Activated B cell treated with CpG ODN at 0.5 μM for 24 hours (primary cell): ENCODE measurements at regions not wholly inside any gene's neighbourhood (a gene's known extent, or its start where the extent isn't known, plus 50 kb on each side); places are given as distances from the start of the nearest gene placed in this dataset.

Experiments used
- ATAC-seq: fragments of 200-7000 bp; cut with Tn5 transposase; one replicate; pipeline ENCODE4 v1.10.0; 2021; ENCODE audit warnings: low read depth, mild to moderate bottlenecking, moderate library complexity
- CTCF ChIA-PET: fragments of 350-600 bp; sonication (Branson Sonifier 250); formaldehyde crosslinking; loops from one replicate; lab custom pipeline; 2021; ENCODE audit warnings: antibody characterized with exemption; lab: Charles Lee
- POLR2A ChIA-PET: fragments of 350-600 bp; sonication (Branson Sonifier 250); formaldehyde crosslinking; loops from one replicate; lab custom pipeline; 2021; ENCODE audit warnings: antibody characterized with exemption; lab: Charles Lee
- DNase-seq: peaks from one replicate; pipeline ENCODE4 v3.0.0; 2022
- H3K27ac Mint-ChIP-seq: one replicate; pipeline ENCODE4 v1.8.0; 2020; ENCODE audit warnings: mixed read lengths
- H3K27me3 Mint-ChIP-seq: one replicate; pipeline ENCODE4 v1.8.0; 2021; ENCODE audit warnings: mixed read lengths
- H3K36me3 Mint-ChIP-seq: one replicate; pipeline ENCODE4 v1.8.0; 2021; ENCODE audit warnings: low read depth, mixed read lengths
- H3K4me1 Mint-ChIP-seq: one replicate; pipeline ENCODE4 v1.8.0; 2021; ENCODE audit warnings: mixed read lengths
- H3K4me3 Mint-ChIP-seq: one replicate; pipeline ENCODE4 v1.8.0; 2020; ENCODE audit warnings: mild to moderate bottlenecking, mixed read lengths
- H3K9me3 Mint-ChIP-seq: one replicate; pipeline ENCODE4 v1.8.0; 2020; ENCODE audit warnings: mixed read lengths
- CTCF ChIP-seq: fragments of 200-600 bp; IDR thresholded peaks from one replicate; pipeline ENCODE4 v1.8.0; 2022; ENCODE audit warnings: antibody characterized with exemption, mild to moderate bottlenecking
- intact Hi-C: fragments of 100-400 bp; cut with micrococcal nuclease; formaldehyde crosslinking; loops from one replicate; pipeline ENCODE4 v1.15.1; 2024

GRCh38 chr9:119027901-119028699 is 341.1 kb downstream of the BRINP1 start:
- Mint-ChIP-seq H3K36me3 (no peaks in the 10 kb centered on the region), H3K9me3 (peaks cover 2% of the 10 kb centered on the region), H3K4me3 (no peak overlapping the region), H3K27ac (no peak overlapping the region), H3K4me1 (no peaks in the 10 kb centered on the region), H3K27me3 (no peaks in the 10 kb centered on the region)
- no peak for TF ChIP-seq CTCF
- POLR2A ChIA-PET, result no interaction called here
- intact Hi-C loops, result no loop called here
- ATAC-seq (no peak), DNase-seq (no peak)
- CTCF ChIA-PET, result no interaction called here

- Mint-ChIP-seq H3K4me1 (no peaks in the 10 kb centered on the region), H3K36me3 (no peaks in the 10 kb centered on the region), H3K27me3 (no peaks in the 10 kb centered on the region), H3K9me3 (peaks cover 5% of the 10 kb centered on the region), H3K4me3 (no peak overlapping the region), H3K27ac (no peak overlapping the region)
- DNase-seq (no peak), ATAC-seq (no peak)
- no peak for TF ChIP-seq CTCF
- POLR2A ChIA-PET, result no interaction called here
- CTCF ChIA-PET, result no interaction called here
- intact Hi-C loops, result no loop called here
These were observed 339.3 kb downstream of the BRINP1 start for GRCh38 chr9:119029886-119030285.

- Mint-ChIP-seq H3K36me3 (no peaks in the 10 kb centered on the region), H3K27me3 (no peaks in the 10 kb centered on the region), H3K27ac (no peak overlapping the region), H3K4me3 (no peak overlapping the region), H3K9me3 (peaks cover 5% of the 10 kb centered on the region), H3K4me1 (no peaks in the 10 kb centered on the region)
- POLR2A ChIA-PET, result no interaction called here
- DNase-seq (no peak), ATAC-seq (no peak)
- intact Hi-C loops, result no loop called here
- TF ChIP-seq CTCF, result no peak
- CTCF ChIA-PET, result no interaction called here
These were observed 335.6 kb downstream of the BRINP1 start for GRCh38 chr9:119033596-119033995.

GRCh38 chr9:119036969-119037368 is 332.3 kb downstream of the BRINP1 start:
- intact Hi-C loops, result no loop called here

GRCh38 chr9:119043996-119044395 is 325.2 kb downstream of the BRINP1 start:
- ChIA-PET CTCF (no interaction called here), POLR2A (no interaction called here)
- TF ChIP-seq CTCF, result no peak
- Mint-ChIP-seq H3K4me1 (no peaks in the 10 kb centered on the region), H3K36me3 (no peaks in the 10 kb centered on the region), H3K27ac (no peak overlapping the region), H3K9me3 (peaks cover 4% of the 10 kb centered on the region), H3K4me3 (no peak overlapping the region), H3K27me3 (no peaks in the 10 kb centered on the region)
- DNase-seq (no peak), ATAC-seq (no peak)
- intact Hi-C loops, result no loop called here

More at GRCh38 chr9:119036969-119037368, 332.3 kb downstream of the BRINP1 start:
- ChIA-PET POLR2A (no interaction called here), CTCF (no interaction called here)
- ATAC-seq (no peak), DNase-seq (no peak)
- Mint-ChIP-seq H3K27me3 (no peaks in the 10 kb centered on the region), H3K36me3 (no peaks in the 10 kb centered on the region), H3K27ac (no peak overlapping the region), H3K4me1 (no peaks in the 10 kb centered on the region), H3K4me3 (no peak overlapping the region), H3K9me3 (peaks cover 5% of the 10 kb centered on the region)
- TF ChIP-seq CTCF, result no peak
